ENCODE measurements at regions not wholly inside any gene's neighbourhood (a gene's known extent, or its start where the extent isn't known, plus 50 kb on each side); places are given as distances from the start of the nearest gene placed in this dataset.
"Not testable (repeated sequence)": the region's sequence is repeated elsewhere in the genome, so short reads cannot be mapped to it uniquely, and the experiment has no call there.

DNA sequence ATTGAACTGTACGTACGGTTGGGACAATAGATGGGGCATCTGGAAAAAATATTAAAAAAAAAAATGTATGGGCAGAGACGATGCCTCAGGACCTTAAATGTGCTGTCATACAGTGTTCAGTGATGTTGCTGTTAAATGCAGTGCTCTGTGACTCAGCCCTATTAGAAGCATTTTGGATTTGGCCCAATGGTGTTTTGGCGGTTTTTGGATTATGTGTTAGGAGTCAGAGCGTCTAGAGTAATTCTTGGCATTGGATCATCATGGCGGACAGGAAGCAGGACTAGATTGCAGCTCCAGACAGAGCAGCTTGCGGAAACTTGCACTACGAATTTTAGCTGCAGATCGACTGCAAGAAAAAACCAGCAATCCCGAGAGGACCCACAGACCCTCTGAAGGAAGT lies 280.0 kb downstream of the SOX4 start:
- no peaks in the 10 kb centered on the region for H3K27me3 ChIP-seq
- peak in 1 of 2 donors; percentile 70 for DNase-seq
- TF ChIP-seq, protein P1, sequence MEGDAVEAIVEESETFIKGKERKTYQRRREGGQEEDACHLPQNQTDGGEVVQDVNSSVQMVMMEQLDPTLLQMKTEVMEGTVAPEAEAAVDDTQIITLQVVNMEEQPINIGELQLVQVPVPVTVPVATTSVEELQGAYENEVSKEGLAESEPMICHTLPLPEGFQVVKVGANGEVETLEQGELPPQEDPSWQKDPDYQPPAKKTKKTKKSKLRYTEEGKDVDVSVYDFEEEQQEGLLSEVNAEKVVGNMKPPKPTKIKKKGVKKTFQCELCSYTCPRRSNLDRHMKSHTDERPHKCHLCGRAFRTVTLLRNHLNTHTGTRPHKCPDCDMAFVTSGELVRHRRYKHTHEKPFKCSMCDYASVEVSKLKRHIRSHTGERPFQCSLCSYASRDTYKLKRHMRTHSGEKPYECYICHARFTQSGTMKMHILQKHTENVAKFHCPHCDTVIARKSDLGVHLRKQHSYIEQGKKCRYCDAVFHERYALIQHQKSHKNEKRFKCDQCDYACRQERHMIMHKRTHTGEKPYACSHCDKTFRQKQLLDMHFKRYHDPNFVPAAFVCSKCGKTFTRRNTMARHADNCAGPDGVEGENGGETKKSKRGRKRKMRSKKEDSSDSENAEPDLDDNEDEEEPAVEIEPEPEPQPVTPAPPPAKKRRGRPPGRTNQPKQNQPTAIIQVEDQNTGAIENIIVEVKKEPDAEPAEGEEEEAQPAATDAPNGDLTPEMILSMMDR (IDR thresholded peaks at IDR 0.05): no peak
- peak overlapping the region in 1 of 2 donors; percentile 40 for H3K27ac ChIP-seq
- H3K9me3 ChIP-seq: no peaks in the 10 kb centered on the region
- H3K4me1 ChIP-seq: peaks cover 0 to 11% (median 0%) of the 10 kb centered on the region in 4 donors
- intact Hi-C loops (cut with DNase I; ENCODE audit: low total_unique reads): no loop called here
- H3K36me3 ChIP-seq: no peaks in the 10 kb centered on the region
- no peak overlapping the region for H3K4me3 ChIP-seq

DNA sequence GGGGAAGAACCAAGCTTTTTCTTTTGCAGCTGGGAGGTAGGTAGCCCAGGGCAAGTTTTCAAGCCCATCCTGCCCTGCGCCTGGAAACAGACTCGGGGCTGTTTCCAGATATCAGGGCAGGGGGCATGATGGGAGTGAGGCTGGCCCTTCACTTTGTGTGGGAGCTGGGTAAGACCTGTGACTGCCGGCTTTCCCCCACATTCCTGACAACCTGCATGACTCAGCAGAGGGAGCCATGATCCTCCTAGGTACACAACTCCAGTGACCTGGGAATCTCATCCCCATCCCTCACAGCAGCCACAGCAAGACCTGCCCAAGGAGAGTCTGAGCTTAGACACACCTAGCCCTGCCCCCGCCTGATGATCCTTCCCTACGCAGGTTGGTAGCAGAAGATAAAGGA lies 280.8 kb downstream of the SOX4 start:
- Histone ChIP-seq H3K4me1 (peaks cover 0 to 11% (median 0%) of the 10 kb centered on the region in 4 donors), H3K9me3 (no peaks in the 10 kb centered on the region), H3K27ac (no peak overlapping the region), H3K36me3 (no peaks in the 10 kb centered on the region), H3K27me3 (no peaks in the 10 kb centered on the region), H3K4me3 (no peak overlapping the region)
- intact Hi-C loops (cut with DNase I; ENCODE audit: low total_unique reads): no loop called here
- TF ChIP-seq, protein P1 (IDR thresholded peaks at IDR 0.05): no peak
- no peak for DNase-seq

DNA sequence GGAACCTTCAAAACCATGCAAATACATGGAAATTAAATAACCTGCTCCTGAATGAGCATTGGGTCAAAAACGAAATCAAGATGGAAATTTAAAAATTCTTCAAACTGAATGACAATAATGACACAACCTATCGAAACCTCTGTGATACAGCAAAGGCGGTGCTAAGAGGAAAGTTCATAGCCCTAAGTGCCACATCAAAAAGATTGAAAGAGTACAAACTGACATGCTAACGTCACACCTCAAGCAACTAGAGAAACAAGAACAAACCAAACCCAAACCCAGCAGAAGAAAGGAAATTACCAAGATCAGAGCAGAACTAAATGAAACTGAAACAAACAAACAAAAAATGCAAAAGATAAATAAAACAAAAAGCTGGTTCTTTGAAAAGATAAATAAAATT lies 283.5 kb downstream of the SOX4 start:
- intact Hi-C loops (cut with DNase I; ENCODE audit: low total_unique reads); H3K36me3 ChIP-seq; H3K27me3 ChIP-seq; DNase-seq; H3K27ac ChIP-seq; H3K9me3 ChIP-seq; H3K4me3 ChIP-seq: not testable (repeated sequence)
- H3K4me1 ChIP-seq: peaks cover 0 to 11% (median 0%) of the 10 kb centered on the region in 4 donors

DNA sequence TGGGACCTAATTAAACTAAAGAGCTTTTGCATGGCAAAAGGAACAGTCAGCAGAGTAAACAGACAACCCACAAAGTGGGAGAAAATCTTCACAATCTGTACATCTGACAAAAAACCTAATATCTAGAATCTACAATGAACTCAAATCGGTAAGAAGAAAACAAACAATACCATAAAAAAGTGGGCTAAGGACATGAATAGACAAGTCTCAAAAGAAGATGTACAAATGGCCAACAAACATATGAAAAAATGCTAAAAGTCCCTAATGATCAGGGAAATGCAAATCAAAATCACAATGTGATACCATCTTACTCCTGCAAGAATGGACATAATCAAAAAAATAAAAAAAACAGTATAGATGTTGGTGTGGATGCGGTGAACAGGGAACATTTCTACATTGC lies 286.7 kb downstream of the SOX4 start:
- intact Hi-C loops (cut with DNase I; ENCODE audit: low total_unique reads); H3K9me3 ChIP-seq; H3K4me1 ChIP-seq: not testable (repeated sequence)

DNA sequence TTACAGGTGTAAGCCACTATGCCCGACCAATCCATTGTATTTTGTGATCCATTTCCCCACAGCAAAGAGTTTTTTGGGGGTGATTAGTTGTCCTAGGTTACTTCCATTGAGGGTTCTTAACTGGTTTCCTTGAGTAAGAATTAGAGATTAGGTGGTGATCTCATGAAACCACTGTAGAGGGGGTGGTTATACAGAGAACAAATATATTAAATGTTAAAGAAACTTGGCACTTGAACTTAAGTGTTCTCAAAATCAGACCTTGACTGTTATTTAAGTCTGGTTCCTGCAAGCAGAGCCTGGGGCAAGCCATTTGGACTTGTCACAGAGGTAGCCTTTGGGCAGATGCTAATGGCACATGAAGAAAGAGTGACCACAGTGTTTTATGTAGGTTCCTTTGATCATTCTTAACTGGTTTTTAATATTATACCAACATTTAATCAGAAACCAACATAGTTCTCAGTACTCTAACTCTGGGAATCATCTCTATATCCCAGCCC lies 288.5 kb downstream of the SOX4 start:
- intact Hi-C loops (cut with DNase I; ENCODE audit: low total_unique reads): no loop called here
- TF ChIP-seq, protein P1 (IDR thresholded peaks at IDR 0.05): no peak
- Histone ChIP-seq H3K27ac (no peak overlapping the region), H3K27me3 (no peaks in the 10 kb centered on the region), H3K4me3 (no peak overlapping the region), H3K9me3 (no peaks in the 10 kb centered on the region), H3K4me1 (peaks cover 0 to 24% (median 18%) of the 10 kb centered on the region in 4 donors), H3K36me3 (no peaks in the 10 kb centered on the region)
- no peak for DNase-seq

More for the DNA sequence above, 286.7 kb downstream of the SOX4 start:
- H3K27me3 ChIP-seq, H3K4me3 ChIP-seq, DNase-seq, H3K36me3 ChIP-seq, H3K27ac ChIP-seq: not testable (repeated sequence)

DNA sequence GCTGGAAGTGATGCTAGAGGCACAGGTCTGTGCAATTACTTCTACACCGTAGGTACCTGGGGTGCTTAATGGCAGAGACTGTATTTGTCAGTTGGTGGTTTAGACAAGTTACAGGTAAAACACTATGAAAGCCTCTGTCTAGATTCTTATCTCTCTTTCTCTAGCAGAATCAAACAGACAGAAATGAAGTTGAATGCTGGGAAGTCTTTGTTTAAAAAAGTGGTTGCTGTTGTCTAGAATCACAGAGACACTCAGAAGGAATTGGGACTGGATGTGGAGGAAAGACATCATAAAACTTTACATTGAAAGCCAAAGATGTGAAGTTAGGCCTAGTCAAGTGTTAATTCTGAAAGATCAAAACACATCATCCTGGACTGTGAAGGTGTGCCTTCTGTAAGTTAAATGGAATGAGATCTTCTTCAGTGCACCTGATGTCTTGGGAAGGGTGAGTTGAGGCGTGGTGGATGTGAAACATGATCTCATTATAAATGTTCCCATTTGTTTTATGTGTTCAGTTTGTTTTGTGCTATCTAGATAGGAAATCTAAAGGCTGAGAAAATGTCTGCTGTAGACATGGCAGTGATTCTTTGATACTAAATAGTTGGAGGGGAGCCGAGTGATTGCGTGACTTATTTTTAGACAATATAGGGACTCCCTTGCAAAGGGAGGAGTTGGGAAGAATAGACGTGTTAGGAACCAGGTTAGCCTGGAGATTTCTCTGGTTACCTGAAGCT lies 290.2 kb downstream of the SOX4 start:
- no peak for DNase-seq
- TF ChIP-seq, protein P1 (IDR thresholded peaks at IDR 0.05): no peak
- no peak overlapping the region for H3K27ac ChIP-seq
- no peak overlapping the region for H3K4me3 ChIP-seq
- H3K4me1 ChIP-seq: peaks cover 0 to 41% (median 27%) of the 10 kb centered on the region in 4 donors
- H3K27me3 ChIP-seq: no peaks in the 10 kb centered on the region
- H3K36me3 ChIP-seq: no peaks in the 10 kb centered on the region
- intact Hi-C loops (cut with DNase I; ENCODE audit: low total_unique reads): no loop called here
- H3K9me3 ChIP-seq: no peaks in the 10 kb centered on the region
